ENCODE measurements at regions not wholly inside any gene's neighbourhood (a gene's known extent, or its start where the extent isn't known, plus 50 kb on each side); places are given as distances from the start of the nearest gene placed in this dataset.

DNA sequence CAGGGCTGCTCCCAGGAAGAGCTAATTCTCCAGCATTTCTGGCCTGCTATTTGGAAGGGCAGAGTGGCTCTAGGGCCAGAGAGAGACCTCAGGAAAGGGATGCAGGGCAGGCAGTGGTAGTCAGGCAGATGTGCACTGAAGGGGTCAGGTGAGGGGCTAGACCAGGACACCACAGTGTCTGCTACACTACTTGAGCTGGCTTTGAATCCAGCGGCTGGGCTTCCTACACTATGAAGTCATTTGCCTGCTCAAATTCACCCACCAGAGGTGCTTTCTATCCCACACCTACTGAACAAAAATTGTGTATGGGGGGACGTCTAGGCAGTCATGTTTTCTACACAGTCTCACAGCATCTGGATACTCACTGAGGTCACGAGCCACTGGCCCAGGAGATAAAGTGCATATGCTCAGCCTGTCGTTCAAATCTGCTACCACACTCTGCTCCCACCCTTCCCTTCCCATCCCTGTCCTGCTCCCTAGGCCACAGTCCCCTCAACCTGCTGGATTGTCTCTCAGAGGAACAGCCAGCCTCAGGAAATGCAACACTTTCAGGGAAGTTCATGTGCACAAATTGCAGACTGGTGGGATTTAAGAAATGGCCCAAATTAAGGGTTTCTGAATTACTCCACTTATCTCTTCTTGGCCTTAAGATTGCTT, 49.9 kb upstream of the SLC6A11 start:
- no peak for DNase-seq
